Superior temporal gyrus (tissue), 1 donor: ENCODE measurements at regions not wholly inside any gene's neighbourhood (a gene's known extent, or its start where the extent isn't known, plus 50 kb on each side); places are given as distances from the start of the nearest gene placed in this dataset.
"Not testable (repeated sequence)": the region's sequence is repeated elsewhere in the genome, so short reads cannot be mapped to it uniquely, and the experiment has no call there.

Source experiments
- DNase-seq: peaks from one replicate; pipeline ENCODE4 v3.0.0-alpha.2; 2016; ENCODE audit errors: extremely low spot score

GRCh38 chr2:14752295-14752694 lies 119.8 kb downstream of the LRATD1 start:
- DNase-seq = no peak

DNA sequence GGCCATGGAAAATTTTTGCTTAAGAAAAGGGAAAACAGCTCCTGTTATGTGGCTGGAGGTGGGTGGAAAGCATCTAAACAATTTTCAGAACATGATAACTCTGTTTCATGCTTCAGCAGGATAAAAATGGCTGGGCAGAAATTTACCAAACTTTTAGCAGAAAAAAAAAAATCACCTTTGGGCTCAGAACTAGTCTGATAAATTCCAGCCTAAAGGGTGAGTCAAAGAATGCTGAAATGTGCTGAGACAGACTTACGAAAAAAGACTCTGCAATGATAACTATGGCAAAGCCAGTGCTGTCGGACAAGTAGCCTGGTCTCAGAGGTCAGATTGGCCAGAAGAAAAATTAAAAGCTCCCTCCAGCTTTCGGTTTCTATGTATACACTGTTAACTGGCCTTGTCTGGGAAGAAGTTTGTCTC lies 123.6 kb downstream of the LRATD1 start:
- peak; percentile 21 for DNase-seq

- DNase-seq = peak; percentile 43
Observed at GRCh38 chr2:14756981-14757657, 124.6 kb downstream of the LRATD1 start.

DNA sequence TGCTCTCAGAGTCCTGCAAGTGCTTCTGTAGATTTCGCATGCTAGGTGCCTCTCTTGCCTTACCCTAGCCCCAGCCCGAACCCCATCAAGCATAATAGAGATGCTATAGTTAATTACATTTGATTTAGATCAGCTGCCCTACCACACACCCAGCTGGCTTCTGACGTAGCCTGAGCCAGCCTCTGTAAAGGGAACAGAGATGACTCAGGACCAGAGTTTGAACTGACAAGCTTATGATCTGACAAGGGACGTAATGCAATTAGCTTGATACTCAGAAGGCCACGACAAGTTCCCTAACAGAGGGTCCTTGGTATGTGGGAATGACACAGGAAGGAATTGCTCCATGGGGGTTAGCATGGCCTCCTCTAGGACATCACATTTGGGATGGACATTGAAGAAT lies 126.6 kb downstream of the LRATD1 start:
- no peak for DNase-seq

- DNase-seq = no peak
Observed at GRCh38 chr2:14760169-14760568, 127.7 kb downstream of the LRATD1 start.

DNA sequence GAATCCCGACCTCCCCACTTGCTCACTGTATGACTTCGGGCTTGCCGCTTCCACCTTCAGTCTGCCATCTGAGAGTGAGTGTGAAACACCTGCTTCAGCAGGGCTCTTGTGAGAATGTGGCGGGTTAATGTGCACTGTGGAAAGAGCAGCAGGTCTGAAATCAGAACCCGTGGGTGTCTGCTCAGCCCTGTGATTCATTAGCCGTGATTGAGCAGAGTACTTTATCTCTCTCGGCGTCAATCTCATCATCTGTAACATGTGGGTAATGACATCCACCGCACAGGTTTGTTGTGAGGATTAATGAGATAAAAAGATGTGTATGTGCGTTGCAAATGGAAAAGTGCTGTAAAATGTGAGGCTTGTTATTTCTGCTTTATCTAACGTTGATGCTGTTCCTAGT lies 128.6 kb downstream of the LRATD1 start:
- no peak for DNase-seq

GRCh38 chr2:14773696-14774095 lies 141.2 kb downstream of the LRATD1 start:
- DNase-seq = no peak

- no peak for DNase-seq
Observed at GRCh38 chr2:14774436-14774968, 142.0 kb downstream of the LRATD1 start.

GRCh38 chr2:14776216-14776615 lies 143.7 kb downstream of the LRATD1 start:
- no peak for DNase-seq

DNA sequence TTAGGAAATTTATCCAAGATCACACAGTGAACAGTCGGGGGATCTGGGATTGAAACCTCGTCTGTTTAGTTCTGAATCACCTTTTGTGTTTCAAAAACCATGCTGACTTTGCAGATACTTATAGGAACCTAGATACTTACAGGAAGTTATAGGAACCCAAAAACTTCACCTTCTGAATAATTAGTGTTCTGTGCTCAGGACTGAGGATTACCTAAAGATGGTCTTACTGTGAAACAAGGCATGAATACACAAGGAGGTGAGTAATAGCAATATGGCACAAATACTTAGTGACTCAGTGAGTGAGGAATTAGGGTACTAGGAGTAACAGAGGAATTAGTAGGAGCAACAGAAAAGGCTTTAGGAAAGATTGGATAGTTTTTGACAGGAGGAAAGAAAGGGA lies 145.5 kb downstream of the LRATD1 start:
- DNase-seq = no peak

GRCh38 chr2:14779252-14779651 lies 146.7 kb downstream of the LRATD1 start:
- no peak for DNase-seq

- DNase-seq = no peak
Observed at GRCh38 chr2:14781142-14781541, 148.6 kb downstream of the LRATD1 start.

DNA sequence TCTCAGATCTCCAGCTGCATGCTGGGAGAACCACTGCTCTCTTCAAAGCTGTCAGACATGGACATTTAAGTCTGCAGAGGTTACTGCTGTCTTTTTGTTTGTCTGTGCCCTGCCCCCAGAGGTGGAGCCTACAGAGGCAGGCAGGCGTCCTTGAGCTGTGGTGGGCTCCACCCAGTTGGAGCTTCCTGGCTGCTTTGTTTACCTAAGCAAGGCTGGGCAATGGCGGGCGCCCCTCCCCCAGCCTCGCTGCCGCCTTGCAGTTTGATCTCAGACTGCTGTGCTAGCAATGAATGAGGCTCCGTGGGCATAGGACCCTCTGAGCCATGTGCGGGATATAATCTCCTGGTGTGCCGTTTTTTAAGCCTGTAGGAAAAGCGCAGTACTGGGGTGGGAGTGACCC lies 156.3 kb downstream of the LRATD1 start:
- not testable (repeated sequence) for DNase-seq

- DNase-seq = peak; percentile 70
Observed at GRCh38 chr2:14790041-14790640, 157.6 kb downstream of the LRATD1 start.

GRCh38 chr2:14803994-14804393 lies 171.5 kb downstream of the LRATD1 start:
- no peak for DNase-seq

GRCh38 chr2:14804902-14805301 lies 172.4 kb downstream of the LRATD1 start:
- DNase-seq = no peak

DNA sequence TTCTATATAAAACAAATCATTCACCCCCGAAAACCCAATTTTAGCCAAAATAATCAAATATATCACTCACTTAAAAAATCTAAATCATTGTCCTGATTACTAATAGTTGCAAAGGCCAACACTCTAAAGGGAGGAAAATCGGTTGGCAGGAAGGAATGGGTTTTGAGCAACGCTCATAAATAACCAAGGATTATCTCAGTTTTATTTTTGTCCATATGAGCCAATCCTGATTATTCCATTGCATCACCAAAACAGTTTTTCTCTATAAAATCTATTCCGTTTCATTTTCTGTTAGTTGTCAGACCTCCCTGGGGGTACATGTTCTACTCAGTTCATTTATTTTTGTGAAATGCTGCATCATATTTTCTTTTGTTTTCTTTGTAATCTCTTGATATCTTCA lies 174.1 kb downstream of the LRATD1 start:
- DNase-seq = no peak

- peak; percentile 70 for DNase-seq
Observed at GRCh38 chr2:14815201-14815600, 182.7 kb downstream of the LRATD1 start.

DNA sequence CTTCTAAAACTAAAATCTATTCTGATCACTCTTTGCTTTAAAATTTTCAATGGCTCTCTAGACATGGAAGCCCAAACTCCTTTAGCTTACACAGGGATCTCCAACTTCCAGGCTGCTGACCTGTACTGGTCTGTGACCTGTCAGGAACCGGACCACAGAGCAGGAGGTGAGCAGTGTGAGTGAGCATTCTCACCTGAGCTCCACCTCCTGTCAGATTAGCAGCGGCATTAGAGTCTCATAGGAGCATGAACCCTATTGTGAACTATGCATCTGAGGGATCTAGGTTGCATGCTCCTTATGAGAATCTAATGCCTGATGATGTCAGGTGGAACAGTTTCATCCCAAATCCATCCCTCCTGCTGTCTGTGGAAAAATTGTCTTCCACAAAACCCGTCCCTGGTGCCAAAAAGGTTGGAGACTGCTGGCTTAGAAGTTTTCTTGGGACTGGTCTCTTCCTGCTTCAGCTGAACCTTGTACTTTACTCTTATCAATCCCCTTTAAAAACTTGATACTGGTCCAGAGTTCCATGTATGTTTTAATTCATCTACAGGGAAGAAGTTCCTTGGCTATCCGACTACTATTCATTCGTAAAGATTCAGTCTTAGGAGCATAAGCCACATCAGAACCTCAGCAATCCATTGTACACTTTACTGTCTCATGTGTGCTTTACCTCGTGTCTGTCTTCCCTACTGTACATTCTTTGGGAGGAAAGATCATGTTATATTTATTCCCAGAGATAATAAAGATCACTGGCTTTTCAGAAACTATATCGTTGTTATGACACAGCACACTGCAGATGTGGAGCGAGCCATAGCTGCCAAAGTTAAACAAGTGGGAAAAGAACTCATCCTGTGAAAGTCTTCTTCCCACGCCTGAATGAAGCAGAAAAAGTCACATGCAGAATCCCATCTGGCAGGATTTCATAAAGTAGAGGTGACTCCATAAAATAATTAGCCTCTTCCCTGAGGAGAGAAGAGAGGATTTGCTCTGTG lies 183.8 kb downstream of the LRATD1 start:
- DNase-seq = peak; percentile 44

GRCh38 chr2:14817848-14818247 lies 185.3 kb downstream of the LRATD1 start:
- DNase-seq = peak; percentile 24

- DNase-seq = no peak
Observed at GRCh38 chr2:14826518-14826917, 194.0 kb downstream of the LRATD1 start.
